DND-41 (cell line): ENCODE measurements at regions not wholly inside any gene's neighbourhood (a gene's known extent, or its start where the extent isn't known, plus 50 kb on each side); places are given as distances from the start of the nearest gene placed in this dataset.

Experiments
- CTCF ChIP-seq: IDR thresholded peaks from 2 replicates; pipeline ENCODE4 v1.5.1; 2012; ENCODE audit warnings: borderline replicate concordance, low read length, moderate library complexity, mild to moderate bottlenecking; ENCODE audit not compliant: poor library complexity, severe bottlenecking; ENCODE audit errors: extremely low read depth
- EZH2 ChIP-seq: IDR thresholded peaks from 3 replicates; pipeline ENCODE4 v1.6.1; 2012; ENCODE audit warnings: borderline replicate concordance, low read depth, mild to moderate bottlenecking, moderate library complexity, low read length, inconsistent platforms; ENCODE audit not compliant: severe bottlenecking

GRCh38 chr14:106067935-106068334, 541.6 kb downstream of the TMEM121 start:
- TF ChIP-seq CTCF (no peak), EZH2 (no peak)
